Activated T-helper 2 cell treated with anti-CD3 and anti-CD28 coated beads, Interferon-gamma antibody, Interleukin-2, Interleukin-4, amounts not matched to agents 10 μg/mL and 5 μg/mL and 100 μg/mL, durations not matched to agents 14 hours and 24 hours and 36 hours (primary cell): ENCODE measurements at regions not wholly inside any gene's neighbourhood (a gene's known extent, or its start where the extent isn't known, plus 50 kb on each side); places are given as distances from the start of the nearest gene placed in this dataset.

Experiments
- DNase-seq: peaks from one replicate; pipeline ENCODE4 v3.0.0; 2021; ENCODE audit warnings: low spot score
- H3K27ac Mint-ChIP-seq: one replicate; pipeline ENCODE4 v1.8.0; 2021; ENCODE audit warnings: mixed read lengths
- H3K27me3 Mint-ChIP-seq: one replicate; pipeline ENCODE4 v1.8.0; 2021; ENCODE audit warnings: low read depth, mixed read lengths
- H3K36me3 Mint-ChIP-seq: one replicate; pipeline ENCODE4 v1.8.0; 2021; ENCODE audit warnings: low read depth, mixed read lengths
- H3K4me1 Mint-ChIP-seq: one replicate; pipeline ENCODE4 v1.8.0; 2021; ENCODE audit warnings: low read depth, mixed read lengths
- H3K4me3 Mint-ChIP-seq: one replicate; pipeline ENCODE4 v1.8.0; 2021; ENCODE audit warnings: low read depth, mild to moderate bottlenecking, moderate library complexity, mixed read lengths
- H3K9me3 Mint-ChIP-seq: one replicate; pipeline ENCODE4 v1.8.0; 2021; ENCODE audit warnings: mixed read lengths
- intact Hi-C: fragments of 100-400 bp; cut with micrococcal nuclease; formaldehyde crosslinking; loops from one replicate; pipeline ENCODE4 v1.15.1; 2023

GRCh38 chr11:69242266-69242920 lies 51.6 kb upstream of the MYEOV start:
- Mint-ChIP-seq H3K4me1 (peaks cover 22% of the 10 kb centered on the region), H3K27ac (no peak overlapping the region), H3K9me3 (peaks cover 9% of the 10 kb centered on the region), H3K36me3 (no peaks in the 10 kb centered on the region), H3K27me3 (no peaks in the 10 kb centered on the region), H3K4me3 (no peak overlapping the region)
- intact Hi-C loops: no loop called here
- no peak for DNase-seq

GRCh38 chr11:69243496-69244200 lies 50.3 kb upstream of the MYEOV start:
- DNase-seq: no peak
- Mint-ChIP-seq H3K27me3 (peaks cover 4% of the 10 kb centered on the region), H3K4me1 (peaks cover 15% of the 10 kb centered on the region), H3K9me3 (peaks cover 4% of the 10 kb centered on the region), H3K36me3 (no peaks in the 10 kb centered on the region), H3K27ac (no peak overlapping the region), H3K4me3 (no peak overlapping the region)
- intact Hi-C loops: no loop called here
